SJCRH30 (cell line): ENCODE measurements at regions not wholly inside any gene's neighbourhood (a gene's known extent, or its start where the extent isn't known, plus 50 kb on each side); places are given as distances from the start of the nearest gene placed in this dataset.
A peak's percentile ranks its signal among the peaks of the same experiment; 100 is the strongest.

Source experiments
- DNase-seq, 2 experiments: peaks; one replicate each; pipeline ENCODE4 v3.0.0-alpha.2; 2015 to 2020
- H3K27ac ChIP-seq: fragments of 250-450 bp; sonication (Bioruptor Pico); 2 replicates; pipeline ENCODE4 v1.5.1; 2020; ENCODE audit warnings: mild to moderate bottlenecking, moderate library complexity
- H3K27me3 ChIP-seq: fragments of 250-450 bp; sonication (Bioruptor Pico); 2 replicates; pipeline ENCODE4 v1.5.1; 2020; ENCODE audit warnings: mild to moderate bottlenecking, moderate library complexity
- H3K36me3 ChIP-seq: fragments of 250-450 bp; sonication (Bioruptor Pico); 2 replicates; pipeline ENCODE4 v1.5.1; 2020; ENCODE audit warnings: mild to moderate bottlenecking, moderate library complexity
- H3K4me1 ChIP-seq: fragments of 250-450 bp; sonication (Bioruptor Pico); 2 replicates; pipeline ENCODE4 v1.5.1; 2020; ENCODE audit warnings: mild to moderate bottlenecking, moderate library complexity
- H3K4me3 ChIP-seq: fragments of 250-450 bp; sonication (Bioruptor Pico); 2 replicates; pipeline ENCODE4 v1.5.1; 2020; ENCODE audit warnings: mild to moderate bottlenecking, moderate library complexity
- H3K9me3 ChIP-seq: fragments of 250-450 bp; sonication (Bioruptor Pico); replicated peaks from 2 replicates; pipeline ENCODE4 v1.5.1; 2020; ENCODE audit warnings: mild to moderate bottlenecking, moderate library complexity

GRCh38 chr1:55384637-55385036, 169.5 kb upstream of the USP24 start:
- Histone ChIP-seq H3K27me3 (peaks cover 2% of the 10 kb centered on the region; the same call in 1 of the 2 replicates), H3K9me3 (no peaks in the 10 kb centered on the region), H3K36me3 (no peaks in the 10 kb centered on the region), H3K4me1 (no peaks in the 10 kb centered on the region), H3K27ac (no peak overlapping the region), H3K4me3 (no peak overlapping the region)
- DNase-seq = no peak

GRCh38 chr1:55382806-55383305, 167.7 kb upstream of the USP24 start:
- no peak overlapping the region for H3K4me3 ChIP-seq
- DNase-seq = no peak
- H3K27ac ChIP-seq = no peak overlapping the region
- peaks cover 2% of the 10 kb centered on the region; the same call in 1 of the 2 replicates for H3K27me3 ChIP-seq
- H3K36me3 ChIP-seq = no peaks in the 10 kb centered on the region
- H3K4me1 ChIP-seq = no peaks in the 10 kb centered on the region
- H3K9me3 ChIP-seq = no peaks in the 10 kb centered on the region

- Histone ChIP-seq H3K27ac (no peak overlapping the region), H3K36me3 (no peaks in the 10 kb centered on the region), H3K4me3 (no peak overlapping the region), H3K9me3 (no peaks in the 10 kb centered on the region), H3K27me3 (peaks cover 2% of the 10 kb centered on the region; the same call in 1 of the 2 replicates), H3K4me1 (no peaks in the 10 kb centered on the region)
- DNase-seq = no peak
Observed at GRCh38 chr1:55381983-55382382, 166.8 kb upstream of the USP24 start.

GRCh38 chr1:55381491-55381890, 166.3 kb upstream of the USP24 start:
- H3K9me3 ChIP-seq = no peaks in the 10 kb centered on the region

GRCh38 chr1:55380355-55380970, 165.3 kb upstream of the USP24 start:
- Histone ChIP-seq H3K9me3 (no peaks in the 10 kb centered on the region), H3K27me3 (0 out of 2 replicates have a peak, but pooled peaks cover 2% of the 10 kb centered on the region), H3K27ac (no peak overlapping the region), H3K36me3 (no peaks in the 10 kb centered on the region), H3K4me3 (no peak overlapping the region), H3K4me1 (no peaks in the 10 kb centered on the region)
- DNase-seq = no peak

More at GRCh38 chr1:55381491-55381890, 166.3 kb upstream of the USP24 start:
- Histone ChIP-seq H3K36me3 (no peaks in the 10 kb centered on the region), H3K27me3 (peaks cover 2% of the 10 kb centered on the region; the same call in 1 of the 2 replicates), H3K4me1 (no peaks in the 10 kb centered on the region), H3K4me3 (no peak overlapping the region), H3K27ac (no peak overlapping the region)
- DNase-seq = no peak

GRCh38 chr1:55378582-55378981, 163.4 kb upstream of the USP24 start:
- H3K9me3 ChIP-seq = no peaks in the 10 kb centered on the region
- no peak overlapping the region for H3K4me3 ChIP-seq
- no peaks in the 10 kb centered on the region for H3K27me3 ChIP-seq
- no peaks in the 10 kb centered on the region for H3K4me1 ChIP-seq
- DNase-seq = peak in 1 of 2 experiments; percentile 44
- no peak overlapping the region for H3K27ac ChIP-seq
- H3K36me3 ChIP-seq = no peaks in the 10 kb centered on the region

GRCh38 chr1:55376897-55377296, 161.7 kb upstream of the USP24 start:
- H3K4me3 ChIP-seq = no peak overlapping the region
- no peaks in the 10 kb centered on the region for H3K36me3 ChIP-seq
- no peaks in the 10 kb centered on the region for H3K4me1 ChIP-seq
- H3K9me3 ChIP-seq = no peaks in the 10 kb centered on the region
- DNase-seq = no peak
- no peak overlapping the region for H3K27ac ChIP-seq
- no peaks in the 10 kb centered on the region for H3K27me3 ChIP-seq

GRCh38 chr1:55375617-55376258, 160.6 kb upstream of the USP24 start:
- no peaks in the 10 kb centered on the region for H3K4me1 ChIP-seq
- H3K27me3 ChIP-seq = no peaks in the 10 kb centered on the region
- H3K4me3 ChIP-seq = no peak overlapping the region
- H3K9me3 ChIP-seq = no peaks in the 10 kb centered on the region
- peak; percentile 21 to 70 for DNase-seq
- H3K27ac ChIP-seq = no peak overlapping the region
- H3K36me3 ChIP-seq = no peaks in the 10 kb centered on the region

- Histone ChIP-seq H3K27ac (no peak overlapping the region), H3K4me3 (no peak overlapping the region), H3K4me1 (no peaks in the 10 kb centered on the region), H3K9me3 (no peaks in the 10 kb centered on the region), H3K27me3 (no peaks in the 10 kb centered on the region), H3K36me3 (no peaks in the 10 kb centered on the region)
- DNase-seq = no peak
Observed at GRCh38 chr1:55374801-55375616, 159.8 kb upstream of the USP24 start.

- no peak overlapping the region for H3K4me3 ChIP-seq
- H3K27me3 ChIP-seq = no peaks in the 10 kb centered on the region
- H3K27ac ChIP-seq = no peak overlapping the region
- no peaks in the 10 kb centered on the region for H3K36me3 ChIP-seq
- no peaks in the 10 kb centered on the region for H3K9me3 ChIP-seq
- no peaks in the 10 kb centered on the region for H3K4me1 ChIP-seq
- DNase-seq = no peak
Observed at GRCh38 chr1:55374216-55374615, 159.1 kb upstream of the USP24 start.

- DNase-seq = no peak
- H3K9me3 ChIP-seq = no peaks in the 10 kb centered on the region
Observed at GRCh38 chr1:55369474-55369873, 154.3 kb upstream of the USP24 start.

GRCh38 chr1:55368698-55369097, 153.5 kb upstream of the USP24 start:
- Histone ChIP-seq H3K4me1 (peaks cover 2% of the 10 kb centered on the region), H3K27me3 (no peaks in the 10 kb centered on the region), H3K36me3 (no peaks in the 10 kb centered on the region), H3K27ac (no peak overlapping the region), H3K4me3 (no peak overlapping the region), H3K9me3 (no peaks in the 10 kb centered on the region)
- DNase-seq = no peak

More at GRCh38 chr1:55369474-55369873, 154.3 kb upstream of the USP24 start:
- Histone ChIP-seq H3K4me1 (no peaks in the 10 kb centered on the region), H3K27ac (no peak overlapping the region), H3K4me3 (no peak overlapping the region), H3K27me3 (no peaks in the 10 kb centered on the region), H3K36me3 (no peaks in the 10 kb centered on the region)

GRCh38 chr1:55367273-55367672, 152.1 kb upstream of the USP24 start:
- DNase-seq = no peak
- H3K27me3 ChIP-seq = no peaks in the 10 kb centered on the region
- no peaks in the 10 kb centered on the region for H3K36me3 ChIP-seq
- H3K27ac ChIP-seq = no peak overlapping the region
- peaks cover 17% of the 10 kb centered on the region for H3K4me1 ChIP-seq
- no peaks in the 10 kb centered on the region for H3K9me3 ChIP-seq
- no peak overlapping the region for H3K4me3 ChIP-seq

- Histone ChIP-seq H3K9me3 (no peaks in the 10 kb centered on the region), H3K27ac (no peak overlapping the region), H3K27me3 (no peaks in the 10 kb centered on the region), H3K4me1 (peaks cover 17% of the 10 kb centered on the region), H3K4me3 (no peak overlapping the region), H3K36me3 (no peaks in the 10 kb centered on the region)
- DNase-seq = no peak
Observed at GRCh38 chr1:55364216-55364615, 149.1 kb upstream of the USP24 start.

GRCh38 chr1:55363268-55363667, 148.1 kb upstream of the USP24 start:
- peak overlapping the region; percentile 25 for H3K27ac ChIP-seq
- DNase-seq = peak; percentile 6 to 56
- H3K36me3 ChIP-seq = no peaks in the 10 kb centered on the region
- H3K4me3 ChIP-seq = no peak overlapping the region
- peaks cover 17% of the 10 kb centered on the region for H3K4me1 ChIP-seq
- no peaks in the 10 kb centered on the region for H3K9me3 ChIP-seq
- no peaks in the 10 kb centered on the region for H3K27me3 ChIP-seq
